Esophagus squamous epithelium (tissue), 4 donors: ENCODE measurements at regions not wholly inside any gene's neighbourhood (a gene's known extent, or its start where the extent isn't known, plus 50 kb on each side); places are given as distances from the start of the nearest gene placed in this dataset.

Experiments
- CTCF ChIP-seq, 6 experiments: fragments of 450-650 bp in 4 of 6; fragments of 200-600 bp in 2 of 6; sonication (generic) in 2 of 6; IDR thresholded peaks; one replicate each; pipeline ENCODE4 v1.5.1; 2016 to 2019; ENCODE audit warnings: antibody characterized with exemption in 6 of 6, mild to moderate bottlenecking in 4 of 6, moderate library complexity in 4 of 6
- POLR2A ChIP-seq, 4 donors: fragments of 450-650 bp; IDR thresholded peaks; one replicate each; pipeline ENCODE4 v1.6.1; 2017; ENCODE audit warnings: antibody characterized with exemption in 4 of 4, mild to moderate bottlenecking in 4 of 4, moderate library complexity in 3 of 4

GRCh38 chr4:136709897-136710296 is 822.4 kb downstream of the PCDH18 start:
- TF ChIP-seq CTCF (IDR thresholded peaks at IDR 0.05) (no peak), POLR2A (IDR thresholded peaks at IDR 0.05) (no peak)
